ENCODE measurements at regions not wholly inside any gene's neighbourhood (a gene's known extent, or its start where the extent isn't known, plus 50 kb on each side); places are given as distances from the start of the nearest gene placed in this dataset.

DNA sequence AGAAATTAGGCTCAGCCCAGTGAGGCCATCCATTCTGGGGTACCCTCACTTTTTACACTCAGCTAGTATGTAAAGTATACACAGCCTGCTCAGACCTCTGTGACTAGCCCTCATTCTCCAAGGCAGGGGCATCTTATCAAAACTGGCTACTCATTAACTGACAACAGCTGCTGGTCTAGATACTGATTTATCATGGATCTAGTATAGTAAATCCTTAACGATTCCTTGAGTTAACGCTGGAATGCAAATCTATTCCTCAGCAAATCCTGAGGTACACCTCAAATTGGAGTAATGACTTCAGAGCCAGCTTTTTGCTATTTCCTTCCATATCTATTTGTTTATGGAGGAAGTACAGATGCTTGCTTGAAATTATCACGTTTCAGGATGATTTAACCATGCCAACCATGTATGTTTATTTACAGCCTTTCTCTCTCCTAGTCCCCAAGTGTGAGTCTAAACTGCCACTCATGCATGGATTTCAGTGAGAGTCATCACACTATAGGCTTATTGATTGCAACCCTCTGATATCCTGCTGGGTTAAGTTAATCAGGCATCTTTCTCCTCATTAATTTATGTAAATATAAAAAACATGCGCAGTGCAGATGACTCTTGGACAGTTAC, 70.2 kb upstream of the DOK6 start:
- DNase-seq (ENCODE audit: low spot score), result no peak

DNA sequence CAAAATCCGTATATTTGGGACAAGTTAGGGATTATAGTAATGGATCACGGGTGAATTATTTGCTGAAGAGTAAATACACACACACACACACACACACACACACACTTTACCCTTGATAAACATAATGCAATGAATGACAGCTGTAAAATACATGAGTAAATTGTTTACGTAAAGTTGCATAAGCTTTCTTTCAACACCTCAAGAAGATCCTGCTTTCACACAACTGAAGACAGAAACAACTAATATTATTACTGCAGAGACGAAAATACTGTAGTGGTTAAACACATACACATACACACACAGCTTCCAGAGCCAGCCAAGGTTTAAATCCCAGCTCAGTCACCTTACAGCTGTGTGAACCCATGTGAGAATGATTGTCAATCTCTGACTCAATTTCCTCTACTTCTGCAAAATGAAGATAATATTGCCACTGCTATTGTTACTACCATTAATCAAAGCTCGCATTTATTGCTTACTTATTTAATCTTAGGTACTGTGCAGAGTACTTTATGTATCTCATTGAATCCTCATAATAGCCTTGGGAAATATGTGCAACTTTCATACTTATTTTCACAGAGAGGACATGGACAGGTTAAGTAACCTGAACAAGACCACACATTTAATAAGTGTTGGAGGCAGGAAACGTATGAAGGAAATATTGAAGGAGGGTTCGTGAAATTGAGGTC, 50.6 kb upstream of the DOK6 start:
- DNase-seq (ENCODE audit: low spot score), result no peak
